GM12878 (cell line): ENCODE measurements at regions not wholly inside any gene's neighbourhood (a gene's known extent, or its start where the extent isn't known, plus 50 kb on each side); places are given as distances from the start of the nearest gene placed in this dataset.

Source experiments
- BMI1 ChIP-seq: fragments of 450-650 bp; IDR thresholded peaks from 2 replicates; pipeline ENCODE4 v1.6.1; 2016; ENCODE audit warnings: mild to moderate bottlenecking, moderate library complexity, borderline replicate concordance
- DPF2 ChIP-seq: fragments of 450-650 bp; IDR thresholded peaks from 2 replicates; pipeline ENCODE4 v1.6.1; 2017; ENCODE audit warnings: mild to moderate bottlenecking
- GABPA ChIP-seq: IDR thresholded peaks from 2 replicates; pipeline ENCODE4 v1.6.1; 2014; ENCODE audit warnings: antibody characterized with exemption, low read depth, mild to moderate bottlenecking, inconsistent platforms
- RBBP5 ChIP-seq: fragments of 200-600 bp; sonication (generic); conservative IDR thresholded peaks from 2 replicates; pipeline ENCODE4 v1.6.1; 2016
- ZNF217 ChIP-seq: fragments of 450-650 bp; IDR thresholded peaks from 2 replicates; pipeline ENCODE4 v1.6.1; 2017; ENCODE audit warnings: antibody characterized with exemption, mild to moderate bottlenecking
- TF ChIP-seq, protein P1 (sequence below): fragments of 450-650 bp; IDR thresholded peaks from 2 replicates; pipeline ENCODE4 v1.6.1; 2017; ENCODE audit warnings: mild to moderate bottlenecking
- TF ChIP-seq, protein P2 (sequence below): fragments of 450-650 bp; IDR thresholded peaks from 2 replicates; pipeline ENCODE4 v1.6.1; 2017; ENCODE audit warnings: low read depth, mild to moderate bottlenecking, moderate library complexity
- TF ChIP-seq, protein P3 (sequence below): fragments of 450-650 bp; formaldehyde crosslinking; IDR thresholded peaks from 2 replicates; pipeline ENCODE4 v1.5.0; 2022; ENCODE audit warnings: mild to moderate bottlenecking, missing genetic modification characterization

DNA sequence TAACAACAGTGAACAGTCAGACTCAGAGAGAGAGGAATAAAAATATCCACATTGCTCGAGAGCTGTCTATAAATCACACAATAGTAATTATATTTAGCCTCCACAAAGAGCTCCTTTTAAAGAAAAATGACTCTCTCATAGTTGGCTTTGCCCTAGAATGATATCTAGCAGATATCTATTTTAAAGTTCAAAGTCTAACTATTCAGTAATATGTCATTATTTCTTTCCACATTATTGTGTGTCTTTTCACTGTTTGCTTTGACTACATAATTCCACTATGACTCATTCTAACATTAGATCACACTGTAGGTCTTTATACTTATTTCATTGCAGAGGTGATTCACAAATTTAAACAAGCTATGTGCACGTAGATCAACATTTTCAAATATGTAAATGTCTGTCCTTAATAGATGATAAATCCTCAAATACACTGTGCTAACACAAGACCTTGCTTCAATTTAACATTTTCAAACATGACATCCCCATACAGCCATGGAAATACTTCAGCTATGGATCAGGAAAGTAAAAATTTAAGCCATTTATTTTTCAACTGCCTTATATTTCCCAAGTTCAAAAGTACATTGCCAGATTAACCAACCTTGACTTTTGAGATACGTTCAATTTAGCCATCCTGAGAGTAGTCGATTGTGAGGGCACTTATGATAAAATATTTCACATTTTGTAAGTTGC, 99.9 kb upstream of the AKR1E2 start (continued):
- TF ChIP-seq, protein P1, sequence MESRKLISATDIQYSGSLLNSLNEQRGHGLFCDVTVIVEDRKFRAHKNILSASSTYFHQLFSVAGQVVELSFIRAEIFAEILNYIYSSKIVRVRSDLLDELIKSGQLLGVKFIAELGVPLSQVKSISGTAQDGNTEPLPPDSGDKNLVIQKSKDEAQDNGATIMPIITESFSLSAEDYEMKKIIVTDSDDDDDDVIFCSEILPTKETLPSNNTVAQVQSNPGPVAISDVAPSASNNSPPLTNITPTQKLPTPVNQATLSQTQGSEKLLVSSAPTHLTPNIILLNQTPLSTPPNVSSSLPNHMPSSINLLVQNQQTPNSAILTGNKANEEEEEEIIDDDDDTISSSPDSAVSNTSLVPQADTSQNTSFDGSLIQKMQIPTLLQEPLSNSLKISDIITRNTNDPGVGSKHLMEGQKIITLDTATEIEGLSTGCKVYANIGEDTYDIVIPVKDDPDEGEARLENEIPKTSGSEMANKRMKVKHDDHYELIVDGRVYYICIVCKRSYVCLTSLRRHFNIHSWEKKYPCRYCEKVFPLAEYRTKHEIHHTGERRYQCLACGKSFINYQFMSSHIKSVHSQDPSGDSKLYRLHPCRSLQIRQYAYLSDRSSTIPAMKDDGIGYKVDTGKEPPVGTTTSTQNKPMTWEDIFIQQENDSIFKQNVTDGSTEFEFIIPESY, result no peak
- TF ChIP-seq BMI1, result no peak
- TF ChIP-seq, protein P2, sequence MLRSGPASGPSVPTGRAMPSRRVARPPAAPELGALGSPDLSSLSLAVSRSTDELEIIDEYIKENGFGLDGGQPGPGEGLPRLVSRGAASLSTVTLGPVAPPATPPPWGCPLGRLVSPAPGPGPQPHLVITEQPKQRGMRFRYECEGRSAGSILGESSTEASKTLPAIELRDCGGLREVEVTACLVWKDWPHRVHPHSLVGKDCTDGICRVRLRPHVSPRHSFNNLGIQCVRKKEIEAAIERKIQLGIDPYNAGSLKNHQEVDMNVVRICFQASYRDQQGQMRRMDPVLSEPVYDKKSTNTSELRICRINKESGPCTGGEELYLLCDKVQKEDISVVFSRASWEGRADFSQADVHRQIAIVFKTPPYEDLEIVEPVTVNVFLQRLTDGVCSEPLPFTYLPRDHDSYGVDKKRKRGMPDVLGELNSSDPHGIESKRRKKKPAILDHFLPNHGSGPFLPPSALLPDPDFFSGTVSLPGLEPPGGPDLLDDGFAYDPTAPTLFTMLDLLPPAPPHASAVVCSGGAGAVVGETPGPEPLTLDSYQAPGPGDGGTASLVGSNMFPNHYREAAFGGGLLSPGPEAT, result no peak
- no peak for TF ChIP-seq DPF2
- TF ChIP-seq, protein P3, sequence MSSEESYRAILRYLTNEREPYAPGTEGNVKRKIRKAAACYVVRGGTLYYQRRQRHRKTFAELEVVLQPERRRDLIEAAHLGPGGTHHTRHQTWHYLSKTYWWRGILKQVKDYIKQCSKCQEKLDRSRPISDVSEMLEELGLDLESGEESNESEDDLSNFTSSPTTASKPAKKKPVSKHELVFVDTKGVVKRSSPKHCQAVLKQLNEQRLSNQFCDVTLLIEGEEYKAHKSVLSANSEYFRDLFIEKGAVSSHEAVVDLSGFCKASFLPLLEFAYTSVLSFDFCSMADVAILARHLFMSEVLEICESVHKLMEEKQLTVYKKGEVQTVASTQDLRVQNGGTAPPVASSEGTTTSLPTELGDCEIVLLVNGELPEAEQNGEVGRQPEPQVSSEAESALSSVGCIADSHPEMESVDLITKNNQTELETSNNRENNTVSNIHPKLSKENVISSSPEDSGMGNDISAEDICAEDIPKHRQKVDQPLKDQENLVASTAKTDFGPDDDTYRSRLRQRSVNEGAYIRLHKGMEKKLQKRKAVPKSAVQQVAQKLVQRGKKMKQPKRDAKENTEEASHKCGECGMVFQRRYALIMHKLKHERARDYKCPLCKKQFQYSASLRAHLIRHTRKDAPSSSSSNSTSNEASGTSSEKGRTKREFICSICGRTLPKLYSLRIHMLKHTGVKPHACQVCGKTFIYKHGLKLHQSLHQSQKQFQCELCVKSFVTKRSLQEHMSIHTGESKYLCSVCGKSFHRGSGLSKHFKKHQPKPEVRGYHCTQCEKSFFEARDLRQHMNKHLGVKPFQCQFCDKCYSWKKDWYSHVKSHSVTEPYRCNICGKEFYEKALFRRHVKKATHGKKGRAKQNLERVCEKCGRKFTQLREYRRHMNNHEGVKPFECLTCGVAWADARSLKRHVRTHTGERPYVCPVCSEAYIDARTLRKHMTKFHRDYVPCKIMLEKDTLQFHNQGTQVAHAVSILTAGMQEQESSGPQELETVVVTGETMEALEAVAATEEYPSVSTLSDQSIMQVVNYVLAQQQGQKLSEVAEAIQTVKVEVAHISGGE (CRISPR knock-in tag), result no peak
- TF ChIP-seq GABPA, result no peak
- no peak for TF ChIP-seq ZNF217
- no peak for TF ChIP-seq RBBP5
